Islet precursor cell (in vitro differentiated cells): ENCODE measurements at regions not wholly inside any gene's neighbourhood (a gene's known extent, or its start where the extent isn't known, plus 50 kb on each side); places are given as distances from the start of the nearest gene placed in this dataset.
"Not testable (repeated sequence)": the region's sequence is repeated elsewhere in the genome, so short reads cannot be mapped to it uniquely, and the experiment has no call there.

Experiments used
- DNase-seq: peaks from one replicate; pipeline ENCODE4 v3.0.0-alpha.2; 2018

GRCh38 chr21:17238468-17238867, 274.4 kb upstream of the CXADR start:
- DNase-seq, result no peak

GRCh38 chr21:17250778-17251241, 262.0 kb upstream of the CXADR start:
- no peak for DNase-seq

- DNase-seq, result no peak
These were observed 255.1 kb upstream of the CXADR start for GRCh38 chr21:17257784-17258183.

- no peak for DNase-seq
These were observed 248.7 kb upstream of the CXADR start for GRCh38 chr21:17264182-17264581.

- DNase-seq, result no peak
These were observed 243.1 kb upstream of the CXADR start for GRCh38 chr21:17269760-17270159.

- peak; percentile 51 for DNase-seq
These were observed 242.6 kb upstream of the CXADR start for GRCh38 chr21:17270229-17270628.

- DNase-seq, result no peak
These were observed 233.2 kb upstream of the CXADR start for GRCh38 chr21:17279663-17280062.

- DNase-seq, result not testable (repeated sequence)
These were observed 219.8 kb upstream of the CXADR start for GRCh38 chr21:17293016-17293562.

GRCh38 chr21:17295997-17296396, 216.8 kb upstream of the CXADR start:
- DNase-seq, result no peak

- DNase-seq, result not testable (repeated sequence)
These were observed 213.3 kb upstream of the CXADR start for GRCh38 chr21:17299576-17299975.

- DNase-seq, result not testable (repeated sequence)
These were observed 185.1 kb upstream of the CXADR start for GRCh38 chr21:17327715-17328114.

GRCh38 chr21:17334484-17334883, 178.4 kb upstream of the CXADR start:
- DNase-seq, result no peak

- no peak for DNase-seq
These were observed 172.8 kb upstream of the CXADR start for GRCh38 chr21:17340081-17340480.

- DNase-seq, result no peak
These were observed 169.8 kb upstream of the CXADR start for GRCh38 chr21:17343055-17343454.

- no peak for DNase-seq
These were observed 164.5 kb upstream of the CXADR start for GRCh38 chr21:17348357-17348756.

- no peak for DNase-seq
These were observed 164.0 kb upstream of the CXADR start for GRCh38 chr21:17348849-17349248.

- DNase-seq, result no peak
These were observed 161.1 kb upstream of the CXADR start for GRCh38 chr21:17351766-17352165.

- no peak for DNase-seq
These were observed 159.7 kb upstream of the CXADR start for GRCh38 chr21:17352996-17353655.

GRCh38 chr21:17359781-17360180, 153.1 kb upstream of the CXADR start:
- no peak for DNase-seq

- no peak for DNase-seq
These were observed 144.0 kb upstream of the CXADR start for GRCh38 chr21:17368748-17369363.

GRCh38 chr21:17370263-17370662, 142.6 kb upstream of the CXADR start:
- DNase-seq, result peak; percentile 60

- DNase-seq, result no peak
These were observed 141.9 kb upstream of the CXADR start for GRCh38 chr21:17370916-17371315.

- no peak for DNase-seq
These were observed 141.4 kb upstream of the CXADR start for GRCh38 chr21:17371450-17371849.

GRCh38 chr21:17372200-17372599, 140.6 kb upstream of the CXADR start:
- DNase-seq, result no peak
